Stimulated activated naive CD4-positive, alpha-beta T cell (primary cell): ENCODE measurements at regions not wholly inside any gene's neighbourhood (a gene's known extent, or its start where the extent isn't known, plus 50 kb on each side); places are given as distances from the start of the nearest gene placed in this dataset.

Source experiments
- DNase-seq, 6 experiments: peaks; one replicate each; lab custom pipeline; 2025; lab: John Stamatoyannopoulos, UW

DNA sequence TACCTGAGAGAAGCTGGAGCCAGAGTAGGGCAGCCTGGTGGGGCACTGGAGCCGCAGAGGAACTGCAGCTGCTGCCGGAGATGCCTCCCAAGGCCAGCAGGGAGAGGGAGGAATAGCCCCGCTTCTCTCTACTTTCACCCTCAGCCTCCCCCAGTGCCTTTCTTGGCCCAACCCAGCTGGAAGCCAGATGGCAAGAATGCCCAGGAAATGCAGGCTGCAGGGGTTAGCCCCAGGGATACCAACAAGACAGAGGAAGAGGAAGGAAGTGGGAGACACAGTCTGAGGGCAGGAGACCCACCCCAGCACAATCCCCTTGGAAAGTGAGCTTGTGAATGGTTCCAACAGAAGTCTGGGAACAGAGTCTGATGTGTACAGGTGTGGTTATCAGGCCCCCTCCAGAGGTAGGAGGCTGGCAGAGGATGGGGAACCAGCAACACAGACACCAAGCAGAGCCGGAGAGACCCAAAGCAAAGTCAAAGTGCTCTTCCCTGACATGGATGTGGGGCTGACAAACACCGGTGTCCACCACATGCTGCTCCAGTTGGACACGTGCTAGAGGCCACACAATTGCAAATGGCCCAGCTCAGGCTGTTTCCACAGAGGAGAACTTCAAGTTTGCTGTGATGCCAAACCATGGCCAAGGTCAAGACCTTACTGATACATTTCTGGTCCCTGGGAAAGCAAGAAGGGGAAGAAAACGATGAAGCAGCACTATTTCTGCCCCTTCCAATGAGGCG, 418.8 kb upstream of the PROK2 start:
- no peak for DNase-seq

DNA sequence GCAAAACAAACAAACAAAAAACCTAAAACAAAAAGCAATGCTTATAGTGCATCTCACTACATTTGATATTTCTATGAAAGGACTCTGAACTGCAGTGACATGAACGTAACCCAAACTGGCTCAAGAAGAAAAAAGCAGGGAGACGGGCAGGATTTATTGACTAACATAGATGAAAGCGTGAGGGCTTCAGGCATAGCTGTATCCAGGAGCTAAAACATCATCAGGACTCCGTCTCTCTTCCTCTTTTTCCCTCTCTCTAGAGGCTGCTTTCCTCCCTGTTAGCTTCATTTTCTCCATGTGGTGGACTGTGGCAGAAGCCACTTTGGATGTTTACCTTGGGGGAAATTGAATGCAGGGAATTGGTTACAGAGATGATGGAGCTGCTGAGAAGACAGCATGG, 418.2 kb upstream of the PROK2 start:
- DNase-seq: no peak

DNA sequence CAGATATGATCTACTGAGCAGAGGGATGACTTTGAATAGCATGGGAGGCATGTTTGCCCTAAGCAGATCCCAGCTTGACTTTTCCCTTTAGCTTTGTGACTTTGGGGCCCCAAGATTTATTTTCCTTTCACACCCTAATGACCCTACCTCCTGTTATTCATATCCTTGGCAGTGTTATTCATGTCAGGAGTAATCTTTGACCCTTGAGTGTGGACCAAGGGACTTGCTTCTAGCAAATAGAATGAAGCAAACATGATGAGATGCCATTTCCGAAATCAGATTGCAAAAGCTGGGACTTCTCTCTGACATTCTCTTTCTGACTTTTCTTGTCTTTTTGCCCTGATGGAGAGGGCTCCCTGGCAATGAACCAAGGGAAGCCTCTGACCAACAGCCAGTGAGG, 415.4 kb upstream of the PROK2 start:
- no peak for DNase-seq

DNA sequence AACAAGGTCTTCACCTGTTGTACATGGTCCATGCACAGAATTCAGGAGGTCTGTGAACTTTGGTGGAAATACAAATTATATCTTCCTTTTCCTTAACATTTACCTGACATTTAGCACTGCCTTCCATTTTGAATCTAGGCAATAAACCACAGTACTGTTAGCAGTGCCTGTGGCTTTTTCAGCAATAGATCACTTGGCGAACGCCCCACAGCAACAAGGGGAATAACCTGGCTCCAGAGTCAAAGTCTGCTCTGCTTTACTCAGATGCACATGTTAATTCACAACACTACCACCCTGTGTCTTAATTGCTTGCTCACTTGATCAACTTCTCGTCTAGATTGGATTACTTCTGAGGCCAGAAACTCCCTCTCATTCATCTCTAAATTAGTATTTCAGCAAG, 414.6 kb upstream of the PROK2 start:
- DNase-seq: no peak

DNA sequence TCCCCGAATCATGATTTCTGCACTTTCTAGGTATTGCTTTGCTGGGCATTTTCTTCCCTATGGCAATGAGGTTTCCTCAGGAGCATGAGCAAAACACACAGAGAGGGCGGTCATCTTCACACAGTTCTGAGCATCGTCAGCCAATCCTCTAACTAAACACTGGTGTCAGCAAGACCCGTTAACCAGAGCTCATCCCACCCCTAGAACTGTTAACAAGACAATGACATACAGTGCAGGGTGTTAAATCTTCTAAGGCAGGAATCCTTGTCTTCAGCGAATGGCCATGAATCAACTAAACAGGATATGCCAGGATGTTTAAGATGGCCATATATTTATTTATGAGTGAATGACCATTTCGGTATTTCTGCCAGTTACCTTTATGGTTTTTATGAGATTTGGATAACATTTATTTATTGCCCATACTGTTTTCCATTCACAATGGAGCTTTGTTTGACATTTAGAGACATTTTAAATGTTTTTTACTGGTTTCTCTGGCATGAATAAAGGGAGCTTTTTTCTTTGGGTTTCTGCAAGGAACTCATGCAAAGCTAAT, 411.5 kb upstream of the PROK2 start:
- DNase-seq: no peak

DNA sequence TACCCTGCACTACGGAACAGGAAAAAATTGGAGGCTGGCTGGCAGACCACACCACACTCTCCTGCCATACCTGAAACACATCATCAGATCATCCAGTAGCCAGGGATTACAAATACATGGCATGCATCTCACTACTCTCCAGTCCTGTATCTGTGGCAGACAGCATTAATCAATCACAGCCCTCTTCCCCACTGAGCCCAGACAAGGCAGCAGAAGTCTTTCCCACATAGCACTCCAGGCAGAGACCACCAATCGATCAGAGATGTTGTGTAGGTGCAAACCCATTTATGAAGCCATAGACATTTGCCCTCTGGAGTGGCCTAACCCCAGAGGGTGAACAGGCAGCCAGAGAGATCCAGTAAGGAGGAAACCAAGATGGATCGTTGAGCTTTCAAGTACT, 410.9 kb upstream of the PROK2 start:
- no peak for DNase-seq

DNA sequence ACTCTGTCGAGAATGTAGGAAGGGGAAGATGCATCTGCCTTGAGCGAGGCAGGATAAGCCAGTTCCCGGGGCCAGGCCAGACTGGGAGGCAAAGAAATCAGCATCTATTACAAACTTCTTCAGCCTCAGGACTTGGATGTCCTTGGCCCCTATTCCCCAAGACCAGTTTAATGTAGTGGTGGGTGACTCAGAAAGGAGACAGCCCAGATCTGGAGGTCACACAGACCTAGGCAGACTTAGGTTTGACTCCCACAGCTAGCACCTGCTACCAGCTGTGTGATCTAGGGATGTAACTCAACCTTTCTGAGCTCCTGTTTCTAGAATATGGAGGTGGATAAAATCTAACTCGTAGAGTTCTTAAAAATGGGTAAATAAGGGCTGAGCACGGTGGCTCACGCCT, 409.5 kb upstream of the PROK2 start:
- DNase-seq: no peak

DNA sequence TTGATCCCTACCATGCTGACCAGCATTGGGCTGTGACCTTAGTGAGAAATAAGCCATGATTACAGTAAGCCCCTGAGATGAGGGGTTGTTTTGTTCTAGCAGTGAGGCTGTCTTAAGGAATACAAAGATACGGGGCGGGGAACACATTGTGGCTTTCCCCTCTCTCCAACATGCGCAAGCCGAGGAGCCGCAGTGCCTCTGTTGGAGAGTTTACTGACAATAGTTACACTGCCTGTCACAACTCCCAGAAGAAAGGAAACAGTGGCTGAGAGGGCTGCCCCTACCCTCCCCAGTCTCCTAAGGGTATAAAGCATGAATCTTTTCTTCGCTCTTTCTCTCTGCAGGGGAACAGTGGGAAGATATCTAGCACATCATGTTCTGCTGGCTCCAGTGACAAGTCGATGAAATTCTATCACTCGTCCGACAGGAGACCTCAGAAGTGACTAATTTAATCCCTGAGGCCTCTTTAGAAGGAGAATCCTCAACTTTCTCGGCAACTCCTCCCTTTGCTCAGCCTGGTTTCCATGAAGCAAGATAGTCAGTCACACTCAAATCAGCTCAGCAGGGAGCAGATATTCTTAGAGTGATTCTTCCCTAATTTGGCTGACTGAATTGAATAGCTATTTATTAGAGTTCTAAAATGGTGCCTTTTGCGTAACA, 409.0 kb upstream of the PROK2 start:
- DNase-seq: no peak

DNA sequence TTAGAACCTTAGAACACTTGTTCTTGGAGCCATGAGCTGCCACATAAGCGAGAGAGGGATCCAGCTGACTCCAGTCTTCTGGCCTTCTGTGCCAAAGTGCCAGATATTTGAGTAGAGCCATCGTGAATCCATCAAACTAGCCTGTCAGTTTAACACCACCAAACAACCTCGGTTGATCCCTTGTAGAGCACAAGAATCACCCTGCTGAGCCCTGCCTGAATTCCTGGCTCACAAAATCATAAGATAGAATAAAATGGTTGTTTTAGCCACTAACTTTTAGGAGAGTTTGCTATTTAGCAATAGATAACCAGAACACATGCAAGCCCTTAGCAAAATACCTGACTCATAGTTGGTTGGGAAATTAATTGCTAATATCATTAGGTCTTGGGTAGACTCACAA, 407.6 kb upstream of the PROK2 start:
- no peak for DNase-seq

DNA sequence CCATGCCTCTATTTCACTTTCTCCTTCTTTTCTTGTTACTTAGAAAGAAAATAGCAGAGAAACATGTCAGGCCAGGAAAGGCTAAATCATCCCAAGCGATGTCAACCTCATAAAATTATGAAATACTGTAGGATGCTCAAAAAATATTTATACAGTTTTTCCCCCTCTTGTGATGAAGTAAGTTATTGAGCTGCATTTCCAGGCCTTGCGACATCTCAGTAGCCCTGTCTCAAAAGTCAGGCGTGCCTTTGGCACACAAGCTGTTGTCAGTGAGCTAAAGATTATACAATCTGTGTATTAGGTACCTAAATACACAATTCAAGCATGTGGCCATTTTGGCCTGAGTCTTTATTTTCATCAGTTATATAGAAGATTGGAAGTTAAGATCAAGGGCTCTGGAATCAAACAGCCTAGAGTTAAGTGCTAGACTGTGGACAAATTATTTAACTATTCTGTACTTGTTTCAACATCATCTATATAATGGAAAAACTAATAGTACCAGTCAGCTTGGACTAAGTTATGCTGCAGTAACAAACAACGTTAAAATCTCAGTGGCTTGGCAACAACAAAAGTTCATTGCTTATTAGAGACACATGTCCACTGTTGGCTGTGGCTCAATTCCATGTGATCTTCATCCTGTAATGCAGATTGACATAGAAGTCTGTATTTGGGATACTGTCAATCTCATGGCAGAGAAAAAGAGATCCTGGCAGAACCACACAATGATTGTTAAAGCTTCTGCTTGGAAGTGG, 406.4 kb upstream of the PROK2 start:
- DNase-seq: no peak

DNA sequence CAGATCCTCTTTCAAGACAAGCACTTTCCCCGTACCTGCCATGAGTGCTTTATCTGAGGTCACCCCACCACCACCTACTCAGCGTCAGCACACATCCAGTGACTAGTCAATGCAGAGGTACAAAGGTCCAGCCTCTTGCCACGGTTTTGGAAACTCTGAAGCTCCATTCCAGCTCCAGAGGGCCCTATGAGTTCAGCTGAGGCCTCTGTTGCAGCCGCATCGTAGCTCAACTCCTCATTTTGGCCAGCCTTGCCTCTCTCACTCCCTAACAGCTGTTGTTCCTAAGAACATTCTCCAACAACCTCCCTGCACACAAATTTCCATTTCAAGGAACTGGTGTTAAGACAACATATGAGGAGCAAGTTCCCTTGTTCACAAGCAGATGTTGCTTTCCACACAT, 405.1 kb upstream of the PROK2 start:
- no peak for DNase-seq

DNA sequence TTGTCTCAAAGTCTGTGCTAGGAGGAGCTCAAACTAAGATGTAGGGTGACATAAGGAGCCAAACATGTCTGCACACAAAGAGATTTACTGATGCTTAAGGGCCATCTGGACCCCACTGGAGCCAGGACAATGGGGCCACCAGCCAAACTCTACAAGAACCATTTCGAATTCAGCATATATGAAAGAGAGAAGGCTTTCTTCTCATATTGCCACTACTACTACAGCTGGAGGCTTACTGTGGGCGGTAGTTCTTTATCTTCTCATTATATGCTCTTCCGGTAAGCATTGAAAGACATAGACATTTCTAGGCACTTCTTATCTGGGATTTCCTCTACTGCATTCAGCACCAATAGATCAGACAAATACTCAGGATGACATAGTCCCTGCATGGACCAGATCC, 404.4 kb upstream of the PROK2 start:
- DNase-seq: no peak

DNA sequence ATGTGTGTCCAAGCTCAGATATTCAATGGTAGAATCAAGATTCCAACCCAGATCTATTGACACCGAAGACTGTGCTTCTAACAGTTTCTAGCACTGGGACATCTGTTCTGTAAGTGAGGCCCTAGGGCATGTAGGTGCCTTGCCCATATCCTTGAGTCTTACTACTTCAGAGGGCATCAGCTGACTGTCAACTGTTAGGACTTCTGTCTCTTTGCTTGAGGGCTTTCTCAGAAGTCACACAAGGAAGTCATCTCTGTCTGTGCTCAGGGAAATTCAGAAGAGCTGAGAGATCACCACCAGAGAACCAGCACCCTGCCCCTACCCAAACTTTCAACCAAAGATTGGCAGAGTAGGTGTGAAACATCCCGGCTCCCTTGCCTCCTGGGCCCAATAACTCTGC, 403.6 kb upstream of the PROK2 start:
- DNase-seq: no peak

DNA sequence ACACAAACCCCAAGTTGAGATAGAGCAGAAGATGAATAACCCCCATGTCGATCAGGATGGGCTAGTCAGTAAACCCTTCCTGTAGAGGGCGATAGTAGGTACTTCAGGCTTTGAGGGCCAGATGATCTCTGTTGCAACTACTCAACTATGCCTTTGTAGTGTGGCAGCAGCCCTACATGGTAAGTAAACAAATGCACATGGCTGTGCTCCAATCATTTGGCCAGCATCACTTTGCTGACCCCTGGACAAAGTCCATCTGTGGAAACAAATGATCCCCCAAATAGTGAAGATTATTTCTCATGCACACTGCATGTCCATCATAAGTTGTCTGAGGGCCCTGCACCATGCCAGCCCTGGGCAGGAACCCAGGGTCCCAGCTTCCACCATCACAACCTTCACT, 402.2 kb upstream of the PROK2 start:
- DNase-seq: no peak

DNA sequence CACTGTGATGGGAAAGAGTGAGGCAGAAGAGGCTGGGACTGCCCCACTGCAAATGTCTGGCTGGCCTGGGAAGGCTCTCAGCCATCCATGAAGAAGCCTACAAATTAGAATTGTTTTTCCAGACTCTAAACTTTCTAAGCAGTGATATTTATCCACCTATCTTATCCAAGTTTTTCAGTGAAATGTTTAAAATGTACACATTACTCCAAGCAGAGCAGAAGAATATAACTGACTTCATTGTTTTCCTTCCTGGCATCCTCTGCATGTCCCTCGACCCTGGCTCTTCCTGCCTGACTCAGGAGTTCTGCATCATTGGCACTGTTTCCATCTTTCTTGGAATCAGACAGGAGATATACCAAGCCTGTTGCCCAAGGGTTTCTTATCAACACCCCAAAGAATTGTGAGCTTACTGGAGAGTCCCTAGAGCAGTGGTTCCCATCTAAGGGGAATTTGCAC, 401.5 kb upstream of the PROK2 start:
- no peak for DNase-seq

DNA sequence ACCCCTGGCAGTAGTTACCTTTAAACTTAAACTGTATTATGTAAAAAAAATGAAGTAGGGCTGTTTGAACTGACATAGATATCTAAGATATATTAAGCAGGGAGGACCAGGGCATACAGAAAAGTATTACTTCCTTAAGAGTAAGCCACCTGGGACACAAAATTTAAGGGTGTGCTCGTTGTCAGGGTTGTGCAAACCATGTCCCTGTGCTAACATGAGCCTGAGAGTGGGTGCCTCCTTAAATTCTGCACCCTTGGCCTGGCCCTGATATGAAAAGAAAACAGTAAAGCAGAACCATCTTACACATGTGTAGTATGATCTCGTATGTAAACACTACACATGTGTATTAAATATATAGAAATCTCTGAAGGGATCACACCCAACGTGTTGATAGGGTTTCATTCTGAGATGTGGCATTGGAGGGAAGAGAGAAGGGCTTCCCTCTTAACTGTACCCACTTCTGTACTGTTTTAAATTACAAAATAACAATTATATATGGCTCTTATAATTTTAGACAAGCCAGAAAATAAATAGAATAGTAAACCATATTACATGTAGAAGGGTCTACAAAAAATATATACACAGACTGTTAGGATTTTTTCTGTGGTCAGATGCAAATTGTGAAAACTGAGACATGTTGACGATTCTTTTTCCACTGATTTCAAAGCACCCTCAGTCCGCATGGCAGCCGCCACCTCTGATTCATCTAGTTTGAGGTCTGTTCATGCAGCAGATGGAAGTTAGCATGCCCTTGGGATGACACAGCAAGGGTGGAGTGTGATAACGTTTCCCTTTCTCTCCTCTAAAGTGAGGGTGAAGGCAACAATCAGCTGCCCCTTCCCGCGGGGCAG, 400.8 kb upstream of the PROK2 start:
- DNase-seq: no peak

DNA sequence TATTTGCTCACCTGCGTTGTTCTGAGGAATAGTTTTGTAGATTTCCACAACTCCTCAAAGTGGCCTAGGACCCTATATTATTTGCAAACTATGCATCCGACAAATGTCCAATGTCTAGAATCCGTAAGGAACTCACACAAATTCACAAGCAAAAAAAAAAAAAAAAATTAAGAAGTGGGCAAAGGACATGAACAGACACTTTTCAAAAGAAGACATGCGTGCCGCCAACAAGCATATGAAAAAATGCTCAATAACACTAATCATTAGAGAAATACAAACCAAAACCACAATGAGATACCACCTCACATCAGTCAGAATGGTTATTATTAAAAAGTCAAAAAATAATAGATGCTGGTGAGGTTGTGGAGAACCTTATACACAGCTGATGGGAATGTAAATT, 398.5 kb upstream of the PROK2 start:
- no peak for DNase-seq

DNA sequence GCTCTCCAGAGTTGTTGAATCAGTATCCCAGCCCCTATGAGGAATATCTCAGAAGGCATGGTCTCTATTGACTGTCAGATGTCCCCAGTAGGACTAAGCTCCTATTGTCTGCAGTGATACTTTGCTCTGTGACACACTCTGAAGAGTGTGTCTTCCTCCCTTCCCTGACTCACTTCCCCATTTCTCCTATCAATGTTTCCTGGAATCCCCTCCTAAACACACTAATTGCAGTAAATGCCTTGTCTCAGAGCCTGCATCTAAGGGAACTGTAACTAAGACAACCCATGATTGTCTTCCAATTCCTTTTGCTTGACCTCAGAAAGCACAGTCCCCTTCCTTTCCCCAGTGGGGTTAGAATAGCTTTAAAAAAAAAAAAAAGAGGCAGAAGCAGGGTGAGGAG, 397.3 kb upstream of the PROK2 start:
- DNase-seq: no peak

DNA sequence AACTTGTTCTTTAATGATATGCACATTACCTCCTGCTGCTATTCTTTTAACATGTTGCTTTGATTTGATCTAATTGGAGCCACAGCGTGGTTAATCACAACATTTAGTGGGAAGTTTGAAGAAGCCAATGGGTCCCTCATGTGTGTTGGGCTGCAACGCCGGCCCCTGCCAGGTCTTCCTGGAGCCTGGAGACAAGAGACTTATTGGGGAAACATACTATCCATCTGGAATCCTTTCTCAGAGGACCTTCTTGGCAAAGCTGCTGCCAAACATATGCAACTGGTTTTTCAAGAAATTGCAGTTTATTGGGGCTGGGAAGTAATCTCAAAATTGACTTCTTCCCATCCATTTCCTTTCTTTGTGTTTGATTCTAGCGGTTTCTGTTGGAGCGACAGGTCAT, 396.3 kb upstream of the PROK2 start:
- no peak for DNase-seq

DNA sequence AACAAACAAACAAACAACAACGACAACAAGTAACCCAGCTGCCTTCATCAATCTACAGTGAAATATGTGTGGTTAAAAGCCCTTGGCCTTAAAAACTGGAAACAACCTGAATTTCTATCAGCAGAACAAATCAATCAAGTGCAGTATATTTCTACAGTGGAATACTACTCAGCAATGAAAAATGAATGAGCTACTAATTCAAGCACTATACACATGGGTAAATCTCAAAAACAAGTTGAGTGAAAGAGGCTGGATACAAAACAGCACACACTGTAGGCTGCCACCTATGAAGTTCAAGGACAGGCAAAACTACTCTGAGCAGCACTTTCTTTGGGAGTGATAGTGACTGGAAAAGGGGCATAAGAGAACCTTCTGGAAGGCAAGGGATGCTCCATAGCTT, 395.5 kb upstream of the PROK2 start:
- no peak for DNase-seq

DNA sequence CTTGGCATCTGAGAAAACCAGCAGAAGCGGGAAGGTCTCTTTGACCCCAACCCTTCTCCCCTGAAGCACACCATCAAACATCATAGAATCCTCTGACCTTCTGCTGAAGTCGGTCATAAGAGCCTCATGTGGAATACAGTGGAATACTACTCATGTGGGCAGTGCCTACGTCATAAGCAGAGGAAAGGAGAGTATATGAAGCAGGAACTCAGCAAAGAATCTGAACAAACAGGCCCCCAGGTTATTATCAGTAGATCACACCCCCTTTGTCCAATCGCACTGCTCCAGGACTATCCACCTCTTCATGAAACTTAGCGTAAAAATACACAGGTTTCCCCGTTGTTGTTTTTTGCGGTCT, 394.1 kb upstream of the PROK2 start:
- DNase-seq: no peak

DNA sequence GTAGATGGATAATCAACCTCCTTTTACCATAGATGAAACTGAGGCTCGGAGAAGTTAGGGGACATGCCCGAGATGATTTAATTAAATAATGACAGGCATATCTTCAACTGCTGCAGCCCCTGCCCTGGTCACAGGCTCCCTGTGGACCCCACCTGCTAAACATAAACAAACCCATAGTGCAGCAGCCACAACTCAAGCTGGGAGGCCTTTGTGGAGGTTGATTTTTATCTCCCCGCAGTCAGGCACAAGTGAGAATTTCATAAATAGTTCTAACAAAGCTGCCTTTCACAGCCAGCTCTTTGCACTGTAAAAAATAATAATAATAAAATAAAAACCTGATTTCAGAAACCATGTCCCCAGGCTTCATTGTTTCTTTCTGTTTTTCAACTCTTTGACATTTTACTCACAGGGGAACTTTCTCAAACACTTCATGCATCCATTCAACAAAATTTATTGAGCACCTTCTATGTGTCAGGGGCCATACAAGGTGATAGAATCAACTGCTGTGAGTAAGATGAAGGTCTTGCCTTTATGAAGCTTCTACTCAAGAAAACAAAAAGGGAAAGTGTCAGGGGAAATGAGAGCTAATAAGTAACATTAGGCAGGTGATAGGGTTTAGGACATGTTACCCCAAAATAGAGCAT, 393.6 kb upstream of the PROK2 start:
- no peak for DNase-seq
